Lower leg skin (tissue), 4 donors: ENCODE measurements at regions not wholly inside any gene's neighbourhood (a gene's known extent, or its start where the extent isn't known, plus 50 kb on each side); places are given as distances from the start of the nearest gene placed in this dataset.

ENCODE experiments used
- DNase-seq, 2 donors: peaks; one replicate each; pipeline ENCODE4 v3.0.0-alpha.2; 2019; ENCODE audit warnings: low spot score in 2 of 2
- H3K4me3 ChIP-seq: fragments of 200-600 bp; sonication (generic); 2 replicates; pipeline ENCODE4 v1.5.1; 2017; ENCODE audit warnings: mild to moderate bottlenecking, low read depth; ENCODE audit not compliant: poor library complexity, severe bottlenecking
- CTCF ChIP-seq, 3 donors: fragments of 450-650 bp; IDR thresholded peaks; one replicate each; pipeline ENCODE4 v1.5.1; 2016; ENCODE audit warnings: antibody characterized with exemption in 3 of 3, mild to moderate bottlenecking in 3 of 3, moderate library complexity in 2 of 3
- POLR2A ChIP-seq, 2 donors: fragments of 450-650 bp; IDR thresholded peaks; one replicate each; pipeline ENCODE4 v1.6.1; 2016 to 2017; ENCODE audit warnings: antibody characterized with exemption in 2 of 2, mild to moderate bottlenecking in 1 of 2, moderate library complexity in 1 of 2
- WGBS, 2 donors: methylation state at CpG; one replicate each; pipeline ENCODE4 v1.1.5; 2018; 5-methylcytosine and 5-hydroxymethylcytosine counted together
- intact Hi-C: fragments of 100-400 bp; cut with DNase I; formaldehyde crosslinking; loops from one replicate; pipeline ENCODE4 v1.15.0; 2023; ENCODE audit warnings: low total_unique reads

DNA sequence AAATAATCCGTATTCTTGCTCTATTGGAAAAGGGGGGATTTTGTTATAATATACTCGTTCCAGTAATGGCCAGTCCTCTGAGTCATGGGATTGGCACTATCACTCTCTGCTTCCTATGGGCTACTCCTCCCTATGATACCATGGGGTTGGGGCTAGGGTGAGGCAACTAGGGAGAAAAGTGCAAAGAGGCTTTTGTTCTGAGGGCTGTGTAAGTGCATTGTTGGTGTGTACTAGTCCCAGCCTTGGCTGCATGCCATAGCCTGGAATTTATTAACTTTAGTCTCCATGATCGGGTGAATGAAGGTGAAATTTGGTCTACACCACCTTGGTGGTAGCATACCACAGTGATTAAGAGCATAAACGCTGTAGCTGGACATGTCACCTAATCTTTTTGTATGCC is 247.6 kb downstream of the RPAP3 start:
- DNase-seq: no peak
- TF ChIP-seq CTCF (IDR thresholded peaks at IDR 0.05) (no peak), POLR2A (IDR thresholded peaks at IDR 0.05) (no peak)
- WGBS, 2 donors: 79% methylated on average over 4 of the region's 4 CpGs
- H3K4me3 ChIP-seq: no peak overlapping the region
- intact Hi-C loops: no loop called here

DNA sequence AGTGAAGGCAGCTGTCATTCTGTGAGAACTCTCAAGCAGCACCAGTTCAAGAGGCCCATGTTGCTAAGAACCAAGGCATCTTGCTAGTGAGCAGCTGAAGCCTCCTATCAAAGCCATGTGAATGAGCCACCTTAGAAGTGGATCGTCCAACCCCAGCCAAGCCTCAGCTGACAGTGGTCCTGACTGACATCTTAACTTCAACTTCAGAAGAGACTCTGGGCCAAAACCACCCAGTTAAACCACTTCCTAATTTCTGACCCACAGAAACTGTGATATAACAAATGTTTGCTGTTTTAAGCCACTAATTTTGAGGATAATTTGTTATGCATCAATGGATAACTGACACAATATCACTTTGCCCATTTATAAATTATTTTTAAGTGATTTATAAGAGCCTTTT is 256.0 kb downstream of the RPAP3 start:
- WGBS, 2 donors: 94 to 100% methylated on average over 1 of the region's 1 CpG
- intact Hi-C loops: no loop called here
- TF ChIP-seq POLR2A (IDR thresholded peaks at IDR 0.05) (no peak), CTCF (IDR thresholded peaks at IDR 0.05) (no peak)
- no peak overlapping the region for H3K4me3 ChIP-seq
- no peak for DNase-seq

DNA sequence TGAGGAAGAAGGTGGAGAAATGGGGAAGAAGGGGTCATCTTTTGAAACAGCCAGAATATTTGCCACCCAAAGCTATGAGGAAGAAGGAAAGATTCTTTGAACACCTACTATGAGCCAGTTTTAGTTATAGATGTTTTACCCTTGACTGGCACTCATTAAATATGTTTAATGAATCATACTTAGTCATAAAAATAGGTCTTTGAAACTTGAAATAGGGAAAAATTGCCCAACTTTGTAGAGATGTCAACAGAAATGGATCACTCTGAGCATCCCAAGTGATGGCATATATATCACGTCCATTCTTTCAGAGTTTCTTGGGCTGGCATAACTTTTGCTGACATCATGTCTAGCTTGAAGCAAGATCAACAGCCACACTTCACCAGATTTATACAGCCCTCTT is 263.5 kb downstream of the RPAP3 start:
- TF ChIP-seq CTCF (IDR thresholded peaks at IDR 0.05) (no peak), POLR2A (IDR thresholded peaks at IDR 0.05) (no peak)
- H3K4me3 ChIP-seq: no peak overlapping the region
- 40 to 74% methylated on average over 1 of the region's 1 CpG for WGBS, 2 donors
- intact Hi-C loops: no loop called here
- DNase-seq: no peak

DNA sequence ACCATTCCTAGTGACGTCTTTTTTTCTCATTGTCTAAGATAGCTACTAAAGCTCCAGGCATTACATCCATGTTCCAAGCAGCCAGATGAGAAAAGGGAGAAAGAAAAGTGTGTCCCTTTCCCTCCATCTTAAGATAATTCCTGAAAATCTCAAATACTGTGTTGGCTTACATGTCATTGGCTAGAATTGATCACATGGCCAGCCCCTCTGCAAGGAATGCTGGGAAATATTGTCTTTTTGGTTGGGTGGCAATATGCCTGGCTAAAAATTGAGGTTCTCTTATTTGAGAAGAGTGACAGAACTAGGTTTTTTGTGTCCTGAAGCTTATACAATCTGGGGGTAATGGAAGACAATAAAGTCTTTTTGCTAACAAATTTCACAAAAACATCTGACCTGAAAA is 264.3 kb downstream of the RPAP3 start:
- 83 to 91% methylated on average over 1 of the region's 1 CpG for WGBS, 2 donors
- TF ChIP-seq CTCF (IDR thresholded peaks at IDR 0.05) (no peak), POLR2A (IDR thresholded peaks at IDR 0.05) (no peak)
- H3K4me3 ChIP-seq: no peak overlapping the region
- no peak for DNase-seq
- intact Hi-C loops: no loop called here

- intact Hi-C loops: no loop called here
- H3K4me3 ChIP-seq: no peak overlapping the region
- no peak for DNase-seq
- TF ChIP-seq CTCF (IDR thresholded peaks at IDR 0.05) (no peak), POLR2A (IDR thresholded peaks at IDR 0.05) (no peak)
- WGBS, 2 donors: 0 to 57% methylated on average over 1 of the region's 1 CpG
These were observed 267.7 kb downstream of the RPAP3 start for GRCh38 chr12:47438175-47438574.

GRCh38 chr12:47437570-47437969 is 268.3 kb downstream of the RPAP3 start:
- no peak for TF ChIP-seq CTCF (IDR thresholded peaks at IDR 0.05)
- TF ChIP-seq POLR2A (IDR thresholded peaks at IDR 0.05): no peak
- no peak overlapping the region for H3K4me3 ChIP-seq
- DNase-seq: no peak
- intact Hi-C loops: no loop called here
